WTC11 (cell line): ENCODE measurements at regions not wholly inside any gene's neighbourhood (a gene's known extent, or its start where the extent isn't known, plus 50 kb on each side); places are given as distances from the start of the nearest gene placed in this dataset.

Experiments used
- ATAC-seq: fragments of 200-7000 bp; cut with Tn5 transposase; 2 replicates; pipeline ENCODE4 v1.10.0; 2021; ENCODE audit warnings: mild to moderate bottlenecking, moderate library complexity
- CTCF ChIA-PET: fragments of 300-600 bp; sonication (Branson Sonifier 250); formaldehyde crosslinking; loops from one replicate; lab custom pipeline; 2021; ENCODE audit warnings: antibody characterized with exemption; lab: Charles Lee
- POLR2A ChIA-PET: fragments of 350-600 bp; sonication (Branson Sonifier 250); formaldehyde crosslinking; loops from one replicate; lab custom pipeline; 2021; ENCODE audit warnings: antibody characterized with exemption; lab: Charles Lee
- DNase-seq: peaks from one replicate; pipeline ENCODE4 v3.0.0; 2021; ENCODE audit warnings: low spot score
- H3K27ac Mint-ChIP-seq: 2 replicates; pipeline ENCODE4 v1.8.0; 2021; ENCODE audit warnings: mixed read lengths
- H3K27me3 Mint-ChIP-seq: 2 replicates; pipeline ENCODE4 v1.8.0; 2021; ENCODE audit warnings: low read depth, mild to moderate bottlenecking, moderate library complexity, mixed read lengths
- H3K36me3 Mint-ChIP-seq: 2 replicates; pipeline ENCODE4 v1.8.0; 2021; ENCODE audit warnings: mixed read lengths
- H3K4me1 Mint-ChIP-seq: 2 replicates; pipeline ENCODE4 v1.8.0; 2022; ENCODE audit warnings: mixed read lengths
- H3K4me3 Mint-ChIP-seq: 2 replicates; pipeline ENCODE4 v1.8.0; 2021; ENCODE audit warnings: mild to moderate bottlenecking, moderate library complexity, mixed read lengths
- H3K9me3 Mint-ChIP-seq: 2 replicates; pipeline ENCODE4 v1.8.0; 2021; ENCODE audit warnings: mixed read lengths
- ATF1 ChIP-seq: sonication (generic); formaldehyde crosslinking; IDR thresholded peaks from 2 replicates; pipeline ENCODE4 v1.8.1; 2023; ENCODE audit warnings: mild to moderate bottlenecking, moderate library complexity, missing genetic modification reagents
- CREB1 ChIP-seq: sonication (generic); formaldehyde crosslinking; IDR thresholded peaks from 2 replicates; pipeline ENCODE4 v1.8.0; 2023; ENCODE audit warnings: mild to moderate bottlenecking, missing genetic modification reagents
- FOXP1 ChIP-seq: sonication (generic); formaldehyde crosslinking; IDR thresholded peaks from 2 replicates; pipeline ENCODE4 v1.8.0; 2022; ENCODE audit warnings: missing genetic modification reagents, mild to moderate bottlenecking, moderate library complexity, borderline replicate concordance
- GRHL2 ChIP-seq: fragments of 250-450 bp; sonication (Bioruptor Pico); IDR thresholded peaks from 2 replicates; pipeline ENCODE4 v1.8.0; 2022; ENCODE audit warnings: mild to moderate bottlenecking, moderate library complexity; ENCODE audit not compliant: insufficient replicate concordance, severe bottlenecking
- GTF2I ChIP-seq: fragments of 250-450 bp; sonication (Bioruptor Pico); conservative IDR thresholded peaks from 2 replicates; pipeline ENCODE4 v1.4.0; 2021; ENCODE audit warnings: mild to moderate bottlenecking
- IRF2 ChIP-seq: sonication (generic); formaldehyde crosslinking; IDR thresholded peaks from 2 replicates; pipeline ENCODE4 v1.8.0; 2022; ENCODE audit warnings: low read depth, missing genetic modification reagents, borderline replicate concordance
- NR3C1 ChIP-seq: sonication (generic); formaldehyde crosslinking; conservative IDR thresholded peaks from 2 replicates; pipeline ENCODE4 v1.8.1; 2023; ENCODE audit warnings: low read depth, mild to moderate bottlenecking, missing genetic modification reagents
- RELA ChIP-seq: sonication (generic); formaldehyde crosslinking; IDR thresholded peaks from 2 replicates; pipeline ENCODE4 v1.8.1; 2022; ENCODE audit warnings: missing genetic modification reagents, mild to moderate bottlenecking, borderline replicate concordance
- SMAD4 ChIP-seq: sonication (generic); formaldehyde crosslinking; IDR thresholded peaks from 2 replicates; pipeline ENCODE4 v1.8.0; 2022; ENCODE audit warnings: mild to moderate bottlenecking, missing genetic modification reagents
- ZNF121 ChIP-seq: sonication (generic); formaldehyde crosslinking; IDR thresholded peaks from 2 replicates; pipeline ENCODE4 v1.8.0; 2023; ENCODE audit warnings: missing genetic modification reagents
- ZNF138 ChIP-seq: sonication (generic); formaldehyde crosslinking; conservative IDR thresholded peaks from 2 replicates; pipeline ENCODE4 v1.8.1; 2022; ENCODE audit warnings: mild to moderate bottlenecking, moderate library complexity, missing genetic modification reagents
- ZNF232 ChIP-seq: sonication (generic); formaldehyde crosslinking; IDR thresholded peaks from 2 replicates; pipeline ENCODE4 v1.8.0; 2022; ENCODE audit warnings: mild to moderate bottlenecking, missing genetic modification reagents
- ZNF671 ChIP-seq: fragments of 250-450 bp; sonication (Bioruptor Pico); IDR thresholded peaks from 2 replicates; pipeline ENCODE4 v1.8.0; 2021; ENCODE audit warnings: mild to moderate bottlenecking
- TF ChIP-seq, protein P1 (sequence below): sonication (generic); formaldehyde crosslinking; IDR thresholded peaks from 2 replicates; pipeline ENCODE4 v1.8.1; 2022; ENCODE audit warnings: missing genetic modification reagents, borderline replicate concordance
- TF ChIP-seq, protein P2 (sequence below): sonication (generic); formaldehyde crosslinking; IDR thresholded peaks from 2 replicates; pipeline ENCODE4 v1.8.1; 2023; ENCODE audit warnings: mild to moderate bottlenecking, missing genetic modification reagents, moderate library complexity
- TF ChIP-seq, protein P3 (sequence below): sonication (generic); formaldehyde crosslinking; IDR thresholded peaks from 2 replicates; pipeline ENCODE4 v1.8.0; 2023; ENCODE audit warnings: mild to moderate bottlenecking, missing genetic modification reagents
- TF ChIP-seq, protein P4 (sequence below): sonication (generic); formaldehyde crosslinking; IDR thresholded peaks from 2 replicates; pipeline ENCODE4 v1.8.1; 2023; ENCODE audit warnings: mild to moderate bottlenecking, missing genetic modification reagents
- TF ChIP-seq, protein P5 (sequence below): fragments of 200-600 bp; IDR thresholded peaks from 2 replicates; pipeline ENCODE4 v1.8.0; 2022; ENCODE audit warnings: antibody characterized with exemption
- TF ChIP-seq, protein P6 (sequence below): fragments of 250-450 bp; sonication (Bioruptor Pico); IDR thresholded peaks from 2 replicates; pipeline ENCODE4 v1.9.0; 2021; ENCODE audit warnings: mild to moderate bottlenecking
- TF ChIP-seq, protein P7 (sequence below): sonication (generic); formaldehyde crosslinking; IDR thresholded peaks from 2 replicates; pipeline ENCODE4 v1.8.1; 2023; ENCODE audit warnings: mild to moderate bottlenecking, missing genetic modification reagents, borderline replicate concordance

DNA sequence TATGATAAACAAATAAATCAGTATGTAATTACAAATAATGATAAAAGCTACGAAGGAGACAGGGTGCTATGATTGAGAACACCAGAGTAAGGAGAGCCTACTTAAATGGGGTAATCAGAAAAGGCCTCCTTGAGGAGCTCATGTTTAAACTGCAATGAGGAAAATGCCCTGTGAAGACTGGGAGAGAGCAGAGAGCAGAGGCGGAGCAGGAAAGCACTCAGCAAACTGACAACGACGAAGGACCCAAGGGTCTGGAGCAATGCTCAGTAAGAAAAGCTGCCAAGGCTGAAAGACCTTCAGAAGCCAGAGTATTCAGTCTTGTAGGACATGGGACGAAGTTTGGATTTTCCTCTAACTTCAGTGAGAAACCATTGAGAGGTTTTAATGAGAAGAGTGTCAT, 114.2 kb upstream of the PLEKHA5 start:
- Mint-ChIP-seq H3K27ac (no peak overlapping the region), H3K4me1 (peaks cover 31% of the 10 kb centered on the region), H3K36me3 (no peaks in the 10 kb centered on the region), H3K4me3 (no peak overlapping the region), H3K9me3 (peaks cover 3% of the 10 kb centered on the region; the same call in 1 of the 2 replicates), H3K27me3 (no peaks in the 10 kb centered on the region)
- CTCF ChIA-PET: no interaction called here
- ATAC-seq (peak; percentile 36; the same call in 1 of the 2 replicates), DNase-seq (no peak)
- POLR2A ChIA-PET: no interaction called here
- no peak for TF ChIP-seq ZNF671 (CRISPR knock-in tag)
- TF ChIP-seq ZNF232 (CRISPR knock-in tag): no peak
- TF ChIP-seq, protein P1, sequence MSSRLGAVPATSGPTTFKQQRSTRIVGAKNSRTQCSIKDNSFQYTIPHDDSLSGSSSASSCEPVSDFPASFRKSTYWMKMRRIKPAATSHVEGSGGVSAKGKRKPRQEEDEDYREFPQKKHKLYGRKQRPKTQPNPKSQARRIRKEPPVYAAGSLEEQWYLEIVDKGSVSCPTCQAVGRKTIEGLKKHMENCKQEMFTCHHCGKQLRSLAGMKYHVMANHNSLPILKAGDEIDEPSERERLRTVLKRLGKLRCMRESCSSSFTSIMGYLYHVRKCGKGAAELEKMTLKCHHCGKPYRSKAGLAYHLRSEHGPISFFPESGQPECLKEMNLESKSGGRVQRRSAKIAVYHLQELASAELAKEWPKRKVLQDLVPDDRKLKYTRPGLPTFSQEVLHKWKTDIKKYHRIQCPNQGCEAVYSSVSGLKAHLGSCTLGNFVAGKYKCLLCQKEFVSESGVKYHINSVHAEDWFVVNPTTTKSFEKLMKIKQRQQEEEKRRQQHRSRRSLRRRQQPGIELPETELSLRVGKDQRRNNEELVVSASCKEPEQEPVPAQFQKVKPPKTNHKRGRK (CRISPR knock-in tag): no peak
- TF ChIP-seq, protein P2, sequence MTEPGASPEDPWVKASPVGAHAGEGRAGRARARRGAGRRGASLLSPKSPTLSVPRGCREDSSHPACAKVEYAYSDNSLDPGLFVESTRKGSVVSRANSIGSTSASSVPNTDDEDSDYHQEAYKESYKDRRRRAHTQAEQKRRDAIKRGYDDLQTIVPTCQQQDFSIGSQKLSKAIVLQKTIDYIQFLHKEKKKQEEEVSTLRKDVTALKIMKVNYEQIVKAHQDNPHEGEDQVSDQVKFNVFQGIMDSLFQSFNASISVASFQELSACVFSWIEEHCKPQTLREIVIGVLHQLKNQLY: no peak
- no peak for TF ChIP-seq ZNF121
- TF ChIP-seq RELA (CRISPR knock-in tag): no peak
- TF ChIP-seq, protein P3, sequence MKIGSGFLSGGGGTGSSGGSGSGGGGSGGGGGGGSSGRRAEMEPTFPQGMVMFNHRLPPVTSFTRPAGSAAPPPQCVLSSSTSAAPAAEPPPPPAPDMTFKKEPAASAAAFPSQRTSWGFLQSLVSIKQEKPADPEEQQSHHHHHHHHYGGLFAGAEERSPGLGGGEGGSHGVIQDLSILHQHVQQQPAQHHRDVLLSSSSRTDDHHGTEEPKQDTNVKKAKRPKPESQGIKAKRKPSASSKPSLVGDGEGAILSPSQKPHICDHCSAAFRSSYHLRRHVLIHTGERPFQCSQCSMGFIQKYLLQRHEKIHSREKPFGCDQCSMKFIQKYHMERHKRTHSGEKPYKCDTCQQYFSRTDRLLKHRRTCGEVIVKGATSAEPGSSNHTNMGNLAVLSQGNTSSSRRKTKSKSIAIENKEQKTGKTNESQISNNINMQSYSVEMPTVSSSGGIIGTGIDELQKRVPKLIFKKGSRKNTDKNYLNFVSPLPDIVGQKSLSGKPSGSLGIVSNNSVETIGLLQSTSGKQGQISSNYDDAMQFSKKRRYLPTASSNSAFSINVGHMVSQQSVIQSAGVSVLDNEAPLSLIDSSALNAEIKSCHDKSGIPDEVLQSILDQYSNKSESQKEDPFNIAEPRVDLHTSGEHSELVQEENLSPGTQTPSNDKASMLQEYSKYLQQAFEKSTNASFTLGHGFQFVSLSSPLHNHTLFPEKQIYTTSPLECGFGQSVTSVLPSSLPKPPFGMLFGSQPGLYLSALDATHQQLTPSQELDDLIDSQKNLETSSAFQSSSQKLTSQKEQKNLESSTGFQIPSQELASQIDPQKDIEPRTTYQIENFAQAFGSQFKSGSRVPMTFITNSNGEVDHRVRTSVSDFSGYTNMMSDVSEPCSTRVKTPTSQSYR: no peak
- TF ChIP-seq NR3C1 (CRISPR knock-in tag): no peak
- no peak for TF ChIP-seq ZNF138 (CRISPR knock-in tag)
- TF ChIP-seq CREB1 (CRISPR knock-in tag): no peak
- TF ChIP-seq, protein P4, sequence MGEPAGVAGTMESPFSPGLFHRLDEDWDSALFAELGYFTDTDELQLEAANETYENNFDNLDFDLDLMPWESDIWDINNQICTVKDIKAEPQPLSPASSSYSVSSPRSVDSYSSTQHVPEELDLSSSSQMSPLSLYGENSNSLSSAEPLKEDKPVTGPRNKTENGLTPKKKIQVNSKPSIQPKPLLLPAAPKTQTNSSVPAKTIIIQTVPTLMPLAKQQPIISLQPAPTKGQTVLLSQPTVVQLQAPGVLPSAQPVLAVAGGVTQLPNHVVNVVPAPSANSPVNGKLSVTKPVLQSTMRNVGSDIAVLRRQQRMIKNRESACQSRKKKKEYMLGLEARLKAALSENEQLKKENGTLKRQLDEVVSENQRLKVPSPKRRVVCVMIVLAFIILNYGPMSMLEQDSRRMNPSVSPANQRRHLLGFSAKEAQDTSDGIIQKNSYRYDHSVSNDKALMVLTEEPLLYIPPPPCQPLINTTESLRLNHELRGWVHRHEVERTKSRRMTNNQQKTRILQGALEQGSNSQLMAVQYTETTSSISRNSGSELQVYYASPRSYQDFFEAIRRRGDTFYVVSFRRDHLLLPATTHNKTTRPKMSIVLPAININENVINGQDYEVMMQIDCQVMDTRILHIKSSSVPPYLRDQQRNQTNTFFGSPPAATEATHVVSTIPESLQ (CRISPR knock-in tag): no peak
- TF ChIP-seq FOXP1 (CRISPR knock-in tag): no peak

DNA sequence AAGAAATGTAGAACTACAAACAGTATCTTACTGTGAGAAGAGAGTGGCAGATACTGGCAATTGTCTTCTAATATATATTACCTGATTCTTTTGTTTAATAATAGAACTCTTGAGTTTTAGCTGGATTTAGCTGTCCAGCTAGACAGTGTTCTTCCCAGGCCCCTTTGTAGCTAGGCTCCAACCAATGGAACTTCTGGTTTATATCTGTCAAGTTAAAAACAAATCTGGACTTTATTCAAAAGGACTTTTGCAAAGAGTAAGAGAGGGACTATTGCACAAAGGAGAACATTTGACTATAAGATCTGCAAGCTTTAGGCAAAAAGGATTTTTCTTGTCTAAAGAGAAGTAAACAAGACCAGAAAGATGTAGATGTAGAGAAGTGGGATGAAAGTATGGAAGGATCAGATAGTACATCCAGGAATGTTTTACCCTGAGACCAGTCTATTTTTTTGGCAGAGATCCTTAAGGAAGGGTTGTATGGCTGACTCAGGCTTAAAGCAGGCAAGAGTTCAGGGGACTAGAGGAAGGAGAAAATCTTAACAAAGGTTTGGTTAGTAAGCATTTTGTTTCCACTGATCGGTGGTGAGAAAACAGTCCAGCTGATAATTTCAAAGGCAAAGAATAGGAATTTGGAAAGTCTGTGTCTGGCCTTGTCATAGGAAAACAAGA, 111.1 kb upstream of the PLEKHA5 start:
- ATAC-seq: no peak
- H3K27me3 Mint-ChIP-seq: no peaks in the 10 kb centered on the region
- no peak for DNase-seq
- peaks cover 20% of the 10 kb centered on the region for H3K4me1 Mint-ChIP-seq
- H3K4me3 Mint-ChIP-seq: no peak overlapping the region
- CTCF ChIA-PET: no interaction called here
- H3K27ac Mint-ChIP-seq: no peak overlapping the region
- peaks cover 4% of the 10 kb centered on the region; the same call in 1 of the 2 replicates for H3K9me3 Mint-ChIP-seq
- POLR2A ChIA-PET: no interaction called here
- no peaks in the 10 kb centered on the region for H3K36me3 Mint-ChIP-seq
- TF ChIP-seq ATF1 (CRISPR knock-in tag) (no peak), GTF2I (CRISPR knock-in tag) (no peak), GRHL2 (CRISPR knock-in tag) (no peak), SMAD4 (CRISPR knock-in tag) (no peak), IRF2 (CRISPR knock-in tag) (no peak)
- TF ChIP-seq, protein P5, sequence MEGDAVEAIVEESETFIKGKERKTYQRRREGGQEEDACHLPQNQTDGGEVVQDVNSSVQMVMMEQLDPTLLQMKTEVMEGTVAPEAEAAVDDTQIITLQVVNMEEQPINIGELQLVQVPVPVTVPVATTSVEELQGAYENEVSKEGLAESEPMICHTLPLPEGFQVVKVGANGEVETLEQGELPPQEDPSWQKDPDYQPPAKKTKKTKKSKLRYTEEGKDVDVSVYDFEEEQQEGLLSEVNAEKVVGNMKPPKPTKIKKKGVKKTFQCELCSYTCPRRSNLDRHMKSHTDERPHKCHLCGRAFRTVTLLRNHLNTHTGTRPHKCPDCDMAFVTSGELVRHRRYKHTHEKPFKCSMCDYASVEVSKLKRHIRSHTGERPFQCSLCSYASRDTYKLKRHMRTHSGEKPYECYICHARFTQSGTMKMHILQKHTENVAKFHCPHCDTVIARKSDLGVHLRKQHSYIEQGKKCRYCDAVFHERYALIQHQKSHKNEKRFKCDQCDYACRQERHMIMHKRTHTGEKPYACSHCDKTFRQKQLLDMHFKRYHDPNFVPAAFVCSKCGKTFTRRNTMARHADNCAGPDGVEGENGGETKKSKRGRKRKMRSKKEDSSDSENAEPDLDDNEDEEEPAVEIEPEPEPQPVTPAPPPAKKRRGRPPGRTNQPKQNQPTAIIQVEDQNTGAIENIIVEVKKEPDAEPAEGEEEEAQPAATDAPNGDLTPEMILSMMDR: no peak
- TF ChIP-seq, protein P6, sequence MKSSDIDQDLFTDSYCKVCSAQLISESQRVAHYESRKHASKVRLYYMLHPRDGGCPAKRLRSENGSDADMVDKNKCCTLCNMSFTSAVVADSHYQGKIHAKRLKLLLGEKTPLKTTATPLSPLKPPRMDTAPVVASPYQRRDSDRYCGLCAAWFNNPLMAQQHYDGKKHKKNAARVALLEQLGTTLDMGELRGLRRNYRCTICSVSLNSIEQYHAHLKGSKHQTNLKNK: no peak
- TF ChIP-seq, protein P7, sequence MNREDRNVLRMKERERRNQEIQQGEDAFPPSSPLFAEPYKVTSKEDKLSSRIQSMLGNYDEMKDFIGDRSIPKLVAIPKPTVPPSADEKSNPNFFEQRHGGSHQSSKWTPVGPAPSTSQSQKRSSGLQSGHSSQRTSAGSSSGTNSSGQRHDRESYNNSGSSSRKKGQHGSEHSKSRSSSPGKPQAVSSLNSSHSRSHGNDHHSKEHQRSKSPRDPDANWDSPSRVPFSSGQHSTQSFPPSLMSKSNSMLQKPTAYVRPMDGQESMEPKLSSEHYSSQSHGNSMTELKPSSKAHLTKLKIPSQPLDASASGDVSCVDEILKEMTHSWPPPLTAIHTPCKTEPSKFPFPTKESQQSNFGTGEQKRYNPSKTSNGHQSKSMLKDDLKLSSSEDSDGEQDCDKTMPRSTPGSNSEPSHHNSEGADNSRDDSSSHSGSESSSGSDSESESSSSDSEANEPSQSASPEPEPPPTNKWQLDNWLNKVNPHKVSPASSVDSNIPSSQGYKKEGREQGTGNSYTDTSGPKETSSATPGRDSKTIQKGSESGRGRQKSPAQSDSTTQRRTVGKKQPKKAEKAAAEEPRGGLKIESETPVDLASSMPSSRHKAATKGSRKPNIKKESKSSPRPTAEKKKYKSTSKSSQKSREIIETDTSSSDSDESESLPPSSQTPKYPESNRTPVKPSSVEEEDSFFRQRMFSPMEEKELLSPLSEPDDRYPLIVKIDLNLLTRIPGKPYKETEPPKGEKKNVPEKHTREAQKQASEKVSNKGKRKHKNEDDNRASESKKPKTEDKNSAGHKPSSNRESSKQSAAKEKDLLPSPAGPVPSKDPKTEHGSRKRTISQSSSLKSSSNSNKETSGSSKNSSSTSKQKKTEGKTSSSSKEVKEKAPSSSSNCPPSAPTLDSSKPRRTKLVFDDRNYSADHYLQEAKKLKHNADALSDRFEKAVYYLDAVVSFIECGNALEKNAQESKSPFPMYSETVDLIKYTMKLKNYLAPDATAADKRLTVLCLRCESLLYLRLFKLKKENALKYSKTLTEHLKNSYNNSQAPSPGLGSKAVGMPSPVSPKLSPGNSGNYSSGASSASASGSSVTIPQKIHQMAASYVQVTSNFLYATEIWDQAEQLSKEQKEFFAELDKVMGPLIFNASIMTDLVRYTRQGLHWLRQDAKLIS (CRISPR knock-in tag): no peak
